HG03442 (cell line): ENCODE measurements at regions not wholly inside any gene's neighbourhood (a gene's known extent, or its start where the extent isn't known, plus 50 kb on each side); places are given as distances from the start of the nearest gene placed in this dataset.

Experiments used
- ATAC-seq: cut with Tn5 transposase; IDR thresholded peaks from one replicate; pipeline ENCODE4 v1.9.1; 2021; ENCODE audit warnings: mild to moderate bottlenecking, moderate library complexity; ENCODE audit not compliant: unreplicated experiment

- ATAC-seq = no peak
Measured at GRCh38 chr5:31049936-31050704, 143.4 kb upstream of the CDH6 start.

DNA sequence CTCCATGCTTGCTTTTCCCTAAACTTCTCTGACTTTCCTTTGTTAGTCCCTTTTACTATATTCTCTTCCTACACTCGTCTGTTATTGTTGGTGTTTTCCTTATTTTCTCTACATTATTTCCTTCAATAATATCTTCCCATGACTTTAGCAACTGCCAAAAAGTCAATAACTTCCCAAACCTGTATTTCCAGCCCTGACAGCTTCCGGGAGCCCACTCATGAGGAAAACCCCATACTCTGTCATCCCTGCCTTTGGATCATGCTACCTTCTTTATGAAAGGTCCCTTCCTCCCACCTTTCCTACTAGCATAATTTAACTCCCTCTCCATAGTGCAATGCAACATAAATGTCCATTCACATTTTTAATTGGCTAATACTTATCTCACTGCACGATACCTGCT, 144.0 kb upstream of the CDH6 start:
- no peak for ATAC-seq

GRCh38 chr5:31048282-31049270, 144.9 kb upstream of the CDH6 start:
- no peak for ATAC-seq

- ATAC-seq = no peak
Measured at GRCh38 chr5:31047621-31048020, 145.9 kb upstream of the CDH6 start.

- no peak for ATAC-seq
Measured at GRCh38 chr5:31047007-31047406, 146.5 kb upstream of the CDH6 start.

GRCh38 chr5:31036411-31036810, 157.1 kb upstream of the CDH6 start:
- no peak for ATAC-seq

GRCh38 chr5:31033295-31033694, 160.2 kb upstream of the CDH6 start:
- no peak for ATAC-seq

GRCh38 chr5:31029925-31030324, 163.6 kb upstream of the CDH6 start:
- no peak for ATAC-seq

DNA sequence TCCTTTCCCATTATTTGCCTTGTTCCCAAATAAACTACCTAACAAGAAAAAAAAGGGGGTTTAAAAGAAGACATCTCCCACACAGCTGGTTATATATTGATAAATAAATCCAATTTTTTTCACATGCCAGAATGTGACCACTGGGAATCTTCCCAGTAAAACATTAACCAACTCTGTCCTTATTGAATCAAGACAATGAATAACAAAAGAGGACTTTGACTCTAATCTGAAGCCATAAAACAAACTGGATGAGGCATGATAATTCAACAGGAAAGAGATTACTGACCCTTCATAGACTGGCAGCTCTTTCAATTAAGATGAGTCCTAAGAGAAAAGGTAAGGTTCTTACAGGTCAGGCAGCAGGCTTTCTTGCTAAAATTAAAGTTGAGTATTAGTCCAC, 165.8 kb upstream of the CDH6 start:
- ATAC-seq = no peak

DNA sequence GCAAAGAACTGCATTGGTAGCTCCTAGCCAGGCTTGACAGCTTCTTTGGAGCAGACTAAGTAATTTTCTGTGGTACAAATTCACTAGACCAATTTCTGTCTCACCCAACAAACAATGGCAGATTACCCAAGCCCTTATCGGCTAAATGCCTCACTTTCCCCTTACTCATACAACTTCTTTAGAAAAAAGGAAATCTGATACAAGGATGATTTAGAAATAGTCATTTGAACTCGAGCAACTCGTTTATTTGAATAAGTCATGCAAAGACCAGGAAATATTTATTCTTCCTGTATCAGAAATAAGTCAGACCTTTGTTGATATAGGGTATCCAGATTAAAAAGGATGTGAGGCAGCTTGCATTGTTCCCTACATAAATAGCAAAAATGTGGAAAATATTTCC, 170.4 kb upstream of the CDH6 start:
- no peak for ATAC-seq

DNA sequence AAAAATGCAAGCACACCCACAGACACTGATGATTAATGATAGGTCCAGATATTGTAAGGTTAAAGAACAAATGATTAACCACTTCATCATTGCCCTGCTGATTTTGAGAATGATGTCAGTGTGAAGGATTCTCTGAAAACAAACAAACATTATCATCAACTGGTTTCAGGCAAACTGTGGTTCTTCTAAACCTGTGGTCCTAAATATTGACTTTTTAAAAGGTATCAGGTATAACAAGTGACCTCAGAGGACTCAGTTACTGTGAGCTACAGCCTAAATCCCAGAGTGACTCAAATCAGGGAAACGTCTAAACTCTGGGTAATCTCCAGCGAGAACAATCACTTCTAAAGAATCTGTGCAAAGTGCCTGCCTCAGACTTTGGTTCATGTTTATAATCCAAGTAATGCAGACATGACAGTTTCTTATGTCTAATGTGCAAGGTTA, 172.3 kb upstream of the CDH6 start:
- no peak for ATAC-seq

DNA sequence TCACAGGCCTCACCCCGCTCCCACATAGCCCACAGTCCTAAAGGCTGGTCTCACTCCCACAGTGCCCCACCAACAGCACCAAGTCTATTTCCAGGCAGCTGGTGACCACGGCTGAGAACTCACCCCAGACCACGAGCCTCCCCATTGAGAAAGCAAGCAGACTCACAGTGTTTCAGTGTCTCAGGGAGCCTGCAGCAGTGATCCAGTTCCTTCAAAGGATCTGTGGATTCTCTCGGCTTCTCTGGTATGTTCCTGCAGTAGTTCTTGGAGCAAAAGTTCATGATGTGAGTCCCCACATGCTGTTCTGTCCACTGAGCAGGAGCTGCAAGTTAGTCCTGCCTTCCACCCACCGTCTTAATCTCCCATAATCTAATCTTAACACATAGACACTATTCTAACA, 185.3 kb upstream of the CDH6 start:
- no peak for ATAC-seq

- ATAC-seq = no peak
Measured at GRCh38 chr5:31007672-31008071, 185.8 kb upstream of the CDH6 start.

GRCh38 chr5:31000287-31000686, 193.2 kb upstream of the CDH6 start:
- no peak for ATAC-seq

GRCh38 chr5:30997681-30998080, 195.8 kb upstream of the CDH6 start:
- ATAC-seq = no peak

- no peak for ATAC-seq
Measured at GRCh38 chr5:30994902-30995301, 198.6 kb upstream of the CDH6 start.

DNA sequence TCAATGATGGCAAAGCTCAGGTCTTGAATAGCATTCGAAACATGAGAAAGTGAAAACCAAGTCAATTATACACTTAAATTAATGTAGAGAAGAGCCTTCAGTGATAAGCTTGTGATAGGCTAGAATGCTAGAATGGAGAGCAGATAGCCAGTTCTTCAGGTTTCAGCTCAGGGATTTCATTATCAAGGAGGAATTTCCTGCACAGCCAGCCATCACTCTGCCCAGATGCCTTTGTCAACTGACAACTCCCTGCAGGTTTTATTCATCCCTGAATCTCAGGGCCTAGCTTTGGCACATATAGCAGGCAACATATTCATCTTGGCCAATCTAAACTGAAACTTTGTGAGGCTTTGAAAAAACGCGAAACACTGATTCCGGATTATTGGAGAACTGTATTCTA, 199.3 kb upstream of the CDH6 start:
- ATAC-seq = no peak

GRCh38 chr5:30991462-30991861, 202.0 kb upstream of the CDH6 start:
- ATAC-seq = no peak

- ATAC-seq = no peak
Measured at GRCh38 chr5:30981576-30981975, 211.9 kb upstream of the CDH6 start.

- ATAC-seq = no peak
Measured at GRCh38 chr5:30968971-30969370, 224.5 kb upstream of the CDH6 start.

DNA sequence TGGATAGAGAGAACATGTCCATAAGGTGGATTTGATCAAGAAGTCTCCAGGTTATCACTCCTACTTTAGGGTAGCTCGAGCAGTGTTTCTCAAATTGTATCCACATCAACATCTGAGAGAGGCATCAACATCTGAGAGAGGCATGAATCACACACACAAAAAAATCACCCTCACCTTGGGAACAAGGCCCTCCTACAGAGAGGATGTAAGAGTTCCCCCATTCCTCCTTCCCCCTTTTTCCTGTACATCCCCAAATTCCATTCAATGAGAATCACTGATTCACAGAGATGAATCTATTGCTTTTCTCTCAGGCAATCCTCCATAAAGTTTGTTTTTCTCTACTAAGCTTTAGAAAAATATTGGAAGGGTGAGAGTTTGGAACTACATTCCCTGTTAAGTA, 233.4 kb upstream of the CDH6 start:
- ATAC-seq = no peak

DNA sequence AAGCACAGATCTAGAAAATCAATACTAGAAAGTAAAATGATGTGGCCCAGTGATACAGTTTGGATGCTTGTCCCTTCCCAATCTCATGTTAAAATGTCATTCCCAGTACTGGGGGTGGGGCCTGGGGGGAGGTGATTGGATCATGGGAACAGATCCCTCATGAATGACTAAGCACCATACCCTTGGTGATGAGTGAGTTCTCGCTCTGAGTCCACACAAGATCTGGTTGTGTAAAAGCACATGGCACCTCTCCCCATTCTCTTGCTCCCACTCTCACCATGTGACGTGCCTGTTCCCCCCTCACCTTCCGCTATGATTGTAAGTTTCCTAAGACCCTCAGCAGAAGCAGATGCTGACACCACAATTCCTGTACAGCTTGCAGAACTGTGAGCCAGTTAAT, 234.2 kb upstream of the CDH6 start:
- ATAC-seq = no peak
